Neural progenitor cell (in vitro differentiated cells): ENCODE measurements at regions not wholly inside any gene's neighbourhood (a gene's known extent, or its start where the extent isn't known, plus 50 kb on each side); places are given as distances from the start of the nearest gene placed in this dataset.

Experiments
- EZH2 ChIP-seq: fragments of 200-600 bp; sonication (generic); IDR thresholded peaks from 2 replicates; pipeline ENCODE4 v1.6.1; 2017; ENCODE audit warnings: antibody characterized with exemption, mild to moderate bottlenecking, moderate library complexity
- TF ChIP-seq, protein P1 (sequence below): fragments of 200-600 bp; sonication (generic); IDR thresholded peaks from 2 replicates; pipeline ENCODE4 v1.5.1; 2017; ENCODE audit warnings: antibody characterized with exemption, mild to moderate bottlenecking

DNA sequence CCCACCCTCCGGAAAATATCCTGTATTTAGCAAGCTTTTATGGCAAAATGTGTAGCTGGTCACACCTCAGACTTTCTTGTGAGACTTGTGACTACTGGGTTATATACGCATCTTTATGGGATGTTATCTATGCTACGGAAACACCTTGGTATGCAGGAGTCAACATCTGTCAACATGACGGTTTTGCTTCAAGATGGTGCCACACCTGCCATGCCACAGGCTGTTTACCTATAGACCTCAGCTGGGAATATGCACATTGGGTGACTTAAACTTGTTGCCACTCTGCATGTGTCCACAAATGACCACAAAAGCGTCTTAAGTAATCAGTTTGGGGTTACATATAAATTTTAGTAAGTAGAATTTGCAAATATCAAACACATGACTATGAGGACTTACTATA is 192.3 kb upstream of the ATP6AP2 start:
- TF ChIP-seq, protein P1, sequence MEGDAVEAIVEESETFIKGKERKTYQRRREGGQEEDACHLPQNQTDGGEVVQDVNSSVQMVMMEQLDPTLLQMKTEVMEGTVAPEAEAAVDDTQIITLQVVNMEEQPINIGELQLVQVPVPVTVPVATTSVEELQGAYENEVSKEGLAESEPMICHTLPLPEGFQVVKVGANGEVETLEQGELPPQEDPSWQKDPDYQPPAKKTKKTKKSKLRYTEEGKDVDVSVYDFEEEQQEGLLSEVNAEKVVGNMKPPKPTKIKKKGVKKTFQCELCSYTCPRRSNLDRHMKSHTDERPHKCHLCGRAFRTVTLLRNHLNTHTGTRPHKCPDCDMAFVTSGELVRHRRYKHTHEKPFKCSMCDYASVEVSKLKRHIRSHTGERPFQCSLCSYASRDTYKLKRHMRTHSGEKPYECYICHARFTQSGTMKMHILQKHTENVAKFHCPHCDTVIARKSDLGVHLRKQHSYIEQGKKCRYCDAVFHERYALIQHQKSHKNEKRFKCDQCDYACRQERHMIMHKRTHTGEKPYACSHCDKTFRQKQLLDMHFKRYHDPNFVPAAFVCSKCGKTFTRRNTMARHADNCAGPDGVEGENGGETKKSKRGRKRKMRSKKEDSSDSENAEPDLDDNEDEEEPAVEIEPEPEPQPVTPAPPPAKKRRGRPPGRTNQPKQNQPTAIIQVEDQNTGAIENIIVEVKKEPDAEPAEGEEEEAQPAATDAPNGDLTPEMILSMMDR: no peak
- no peak for TF ChIP-seq EZH2
